CD14-positive monocyte (primary cell): ENCODE measurements at regions not wholly inside any gene's neighbourhood (a gene's known extent, or its start where the extent isn't known, plus 50 kb on each side); places are given as distances from the start of the nearest gene placed in this dataset.

Source experiments
- DNase-seq, 3 donors: peaks; one replicate each; pipeline ENCODE4 v3.0.0-alpha.2; 2011 to 2022
- H2AFZ ChIP-seq: 2 replicates; pipeline ENCODE4 v1.6.0; 2012; ENCODE audit warnings: mild to moderate bottlenecking, low read depth, low read length, inconsistent platforms; ENCODE audit not compliant: insufficient read depth, poor library complexity, severe bottlenecking
- H3K27ac ChIP-seq, 2 donors: 1 replicate in 1 of 2; 2 replicates in 1 of 2; pipeline ENCODE4 v1.5.1; 2012 to 2013; ENCODE audit warnings: low read length in 2 of 2, control low read depth in 1 of 2, inconsistent platforms in 1 of 2, low read depth in 1 of 2, mild to moderate bottlenecking in 1 of 2
- H3K27me3 ChIP-seq, 2 donors: one replicate each; pipeline versions ENCODE4 v1.6.0 to v1.6.1; 2011 to 2013; ENCODE audit warnings: low read length in 2 of 2; ENCODE audit not compliant: control insufficient read depth in 2 of 2, insufficient read depth in 2 of 2
- H3K36me3 ChIP-seq, 2 donors: replicated peaks in 1 of 2; 1 replicate in 1 of 2; 2 replicates in 1 of 2; pipeline versions ENCODE4 v1.5.1 to v1.6.1; 2012 to 2013; ENCODE audit warnings: low read length in 2 of 2, control low read depth in 1 of 2, inconsistent platforms in 1 of 2, mild to moderate bottlenecking in 1 of 2; ENCODE audit not compliant: insufficient read depth in 2 of 2, control insufficient read depth in 1 of 2
- H3K4me1 ChIP-seq, 2 donors: 1 replicate in 1 of 2; 2 replicates in 1 of 2; pipeline versions ENCODE4 v1.5.1 to v1.6.1; 2012 to 2013; ENCODE audit warnings: low read length in 2 of 2, control low read depth in 1 of 2, inconsistent platforms in 1 of 2, mild to moderate bottlenecking in 1 of 2, moderate library complexity in 1 of 2; ENCODE audit not compliant: insufficient read depth in 2 of 2, control insufficient read depth in 1 of 2
- H3K4me2 ChIP-seq: replicated peaks from 2 replicates; pipeline ENCODE3; 2012; ENCODE audit warnings: low read length, moderate library complexity, mild to moderate bottlenecking; ENCODE audit not compliant: poor library complexity, severe bottlenecking; ENCODE audit errors: extremely low read depth
- H3K4me3 ChIP-seq, 3 experiments: fragments of 200-600 bp in 1 of 3; sonication (generic) in 1 of 3; replicated peaks in 1 of 3; 1 replicate in 2 of 3; 2 replicates in 1 of 3; pipeline ENCODE4 v1.5.1; 2011 to 2013; ENCODE audit warnings: low read length in 3 of 3, mild to moderate bottlenecking in 3 of 3, control low read depth in 2 of 3, low read depth in 2 of 3, inconsistent platforms in 1 of 3, moderate library complexity in 1 of 3
- H3K79me2 ChIP-seq: 2 replicates; pipeline ENCODE4 v1.6.0; 2012; ENCODE audit warnings: mild to moderate bottlenecking, control low read depth, inconsistent platforms, low read length, moderate library complexity; ENCODE audit not compliant: insufficient read depth
- H3K9ac ChIP-seq: 2 replicates; pipeline ENCODE4 v1.6.0; 2017; ENCODE audit warnings: low read length, mild to moderate bottlenecking; ENCODE audit not compliant: insufficient read depth, poor library complexity, severe bottlenecking
- H3K9me3 ChIP-seq, 2 donors: replicated peaks in 1 of 2; 1 replicate in 1 of 2; 2 replicates in 1 of 2; pipeline versions ENCODE4 v1.5.1 to v1.6.1; 2012 to 2013; ENCODE audit warnings: low read length in 2 of 2, control low read depth in 1 of 2; ENCODE audit not compliant: control insufficient read depth in 1 of 2, insufficient read depth in 1 of 2
- H4K20me1 ChIP-seq: 2 replicates; pipeline ENCODE4 v1.6.0; 2012; ENCODE audit warnings: mild to moderate bottlenecking, low read length, control low read depth, moderate library complexity; ENCODE audit not compliant: insufficient read depth
- H3K27ac Mint-ChIP-seq, 7 donors: one replicate each; pipeline ENCODE4 v1.8.0; 2020; ENCODE audit warnings: mild to moderate bottlenecking in 7 of 7, mixed read lengths in 7 of 7, moderate library complexity in 6 of 7, inconsistent platforms in 2 of 7
- H3K27me3 Mint-ChIP-seq, 3 donors: one replicate each; pipeline ENCODE4 v1.8.0; 2021 to 2022; ENCODE audit warnings: low read depth in 3 of 3, mild to moderate bottlenecking in 3 of 3, mixed read lengths in 3 of 3, moderate library complexity in 3 of 3, inconsistent platforms in 1 of 3
- H3K36me3 Mint-ChIP-seq, 2 donors: one replicate each; pipeline ENCODE4 v1.8.0; 2020; ENCODE audit warnings: mixed read lengths in 2 of 2, inconsistent platforms in 1 of 2, mild to moderate bottlenecking in 1 of 2
- H3K4me1 Mint-ChIP-seq: one replicate; pipeline ENCODE4 v1.8.0; 2020; ENCODE audit warnings: mild to moderate bottlenecking, mixed read lengths
- H3K4me3 Mint-ChIP-seq, 2 donors: one replicate each; pipeline ENCODE4 v1.8.0; 2020; ENCODE audit warnings: mild to moderate bottlenecking in 2 of 2, mixed read lengths in 2 of 2, moderate library complexity in 1 of 2
- H3K9me3 Mint-ChIP-seq, 7 donors: one replicate each; pipeline ENCODE4 v1.8.0; 2020 to 2022; ENCODE audit warnings: mixed read lengths in 7 of 7, mild to moderate bottlenecking in 6 of 7, moderate library complexity in 6 of 7, inconsistent platforms in 2 of 7
- CTCF ChIP-seq: fragments of 200-600 bp; IDR thresholded peaks from one replicate; pipeline ENCODE4 v1.8.0; 2022; ENCODE audit warnings: antibody characterized with exemption, mild to moderate bottlenecking
- WGBS: methylation state at CpG from one replicate; pipeline ENCODE4 v1.1.5; 2013; ENCODE audit warnings: missing lambda C conversion rate; ENCODE audit not compliant: insufficient coverage; 5-methylcytosine and 5-hydroxymethylcytosine counted together
- intact Hi-C, 2 donors: fragments of 100-400 bp; cut with micrococcal nuclease; formaldehyde crosslinking; loops; one replicate each; pipeline versions ENCODE4 v1.15.0 to v1.15.1; 2023

GRCh38 chr13:95485518-95486144 lies 66.9 kb upstream of the CLDN10 start:
- Histone ChIP-seq H3K27me3 (no peaks in the 10 kb centered on the region), H3K9me3 (no peaks in the 10 kb centered on the region), H3K27ac (no peak overlapping the region), H3K4me2 (no peak overlapping the region), H3K9ac (no peak overlapping the region), H3K36me3 (no peaks in the 10 kb centered on the region), H3K79me2 (no peaks in the 10 kb centered on the region), H2AFZ (no peak overlapping the region), H3K4me3 (no peak overlapping the region), H4K20me1 (no peaks in the 10 kb centered on the region), H3K4me1 (peaks cover 5 to 7% of the 10 kb centered on the region in 2 donors)
- no peak for DNase-seq
- no peak overlapping the region for H3K27ac Mint-ChIP-seq
- no peaks in the 10 kb centered on the region for H3K36me3 Mint-ChIP-seq
- H3K27me3 Mint-ChIP-seq, result peaks cover 2 to 8% (median 3%) of the 10 kb centered on the region in 3 donors
- 40% methylated on average over 2 of the region's 3 CpGs for WGBS
- no peak overlapping the region for H3K4me3 Mint-ChIP-seq
- TF ChIP-seq CTCF, result no peak
- peaks cover 11% of the 10 kb centered on the region for H3K4me1 Mint-ChIP-seq
- intact Hi-C loops, result no loop called here
- H3K9me3 Mint-ChIP-seq, result peaks cover 0 to 18% (median 6%) of the 10 kb centered on the region in 7 donors

GRCh38 chr13:95492044-95492801 lies 60.3 kb upstream of the CLDN10 start:
- H3K4me3 ChIP-seq, result no peak overlapping the region
- peaks cover 0 to 3% (median 2%) of the 10 kb centered on the region in 3 donors for H3K27me3 Mint-ChIP-seq
- no peak overlapping the region for H3K27ac ChIP-seq
- peaks cover 8 to 26% (median 19%) of the 10 kb centered on the region in 7 donors for H3K9me3 Mint-ChIP-seq
- H2AFZ ChIP-seq, result no peak overlapping the region
- H3K36me3 ChIP-seq, result no peaks in the 10 kb centered on the region
- no peak overlapping the region for H3K4me3 Mint-ChIP-seq
- no peaks in the 10 kb centered on the region for H3K79me2 ChIP-seq
- H3K4me2 ChIP-seq, result no peak overlapping the region
- H3K9ac ChIP-seq, result no peak overlapping the region
- intact Hi-C loops, result no loop called here
- no peaks in the 10 kb centered on the region for H3K27me3 ChIP-seq
- WGBS, result 60% methylated on average over 1 of the region's 8 CpGs
- DNase-seq, result no peak
- H4K20me1 ChIP-seq, result no peaks in the 10 kb centered on the region
- peaks cover 2 to 6% of the 10 kb centered on the region in 2 donors for H3K36me3 Mint-ChIP-seq
- H3K4me1 ChIP-seq, result peaks cover 8 to 14% of the 10 kb centered on the region in 2 donors
- no peak for TF ChIP-seq CTCF
- H3K4me1 Mint-ChIP-seq, result peaks cover 19% of the 10 kb centered on the region
- no peak overlapping the region for H3K27ac Mint-ChIP-seq
- peaks cover 5 to 10% of the 10 kb centered on the region in 2 donors for H3K9me3 ChIP-seq
